ENCODE measurements at regions not wholly inside any gene's neighbourhood (a gene's known extent, or its start where the extent isn't known, plus 50 kb on each side); places are given as distances from the start of the nearest gene placed in this dataset.

- Histone ChIP-seq H3K4me3 (no peak overlapping the region), H3K27ac (no peak overlapping the region), H3K9me3 (no peaks in the 10 kb centered on the region), H3K27me3 (ENCODE audit: insufficient read depth in 3 of 3, low read length in 2 of 3) (no peaks in the 10 kb centered on the region), H3K4me1 (no peaks in the 10 kb centered on the region), H3K36me3 (ENCODE audit: insufficient read depth in 1 of 2, low read depth in 1 of 2) (no peaks in the 10 kb centered on the region)
- DNase-seq (no peak), ATAC-seq (no peak)
- WGBS, 3 donors = 77 to 81% (median 78%) methylated on average over 8 of the region's 8 CpGs
- intact Hi-C loops (cut with DNase I) = no loop called here
- TF ChIP-seq CTCF (IDR thresholded peaks at IDR 0.05) = no peak
These were observed 392.7 kb upstream of the SLC8A1 start for GRCh38 chr2:40844353-40845277.

DNA sequence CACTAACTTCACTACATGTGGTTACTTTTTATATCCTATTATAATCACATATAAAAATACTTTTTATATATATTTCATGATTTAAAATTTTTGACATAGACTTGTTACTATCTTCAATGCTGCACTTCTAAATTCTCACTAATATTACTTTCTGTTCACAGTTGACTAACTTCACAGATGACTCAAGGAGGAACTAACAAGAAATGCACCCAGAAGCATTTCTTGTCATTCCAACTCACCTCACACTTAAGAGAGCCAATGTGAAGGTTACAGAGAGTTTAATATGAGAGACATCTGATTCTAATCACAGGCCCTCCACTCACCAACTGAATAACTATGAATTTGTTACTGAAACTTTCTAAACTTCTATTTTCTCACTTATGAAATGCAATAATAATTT lies 399.8 kb upstream of the SLC8A1 start:
- no peak for TF ChIP-seq CTCF (IDR thresholded peaks at IDR 0.05)
- Histone ChIP-seq H3K27me3 (ENCODE audit: insufficient read depth in 3 of 3, low read length in 2 of 3) (no peaks in the 10 kb centered on the region), H3K4me3 (no peak overlapping the region), H3K36me3 (ENCODE audit: insufficient read depth in 1 of 2, low read depth in 1 of 2) (no peaks in the 10 kb centered on the region), H3K9me3 (no peaks in the 10 kb centered on the region), H3K4me1 (no peaks in the 10 kb centered on the region), H3K27ac (no peak overlapping the region)
- DNase-seq (no peak), ATAC-seq (no peak)
- intact Hi-C loops (cut with DNase I) = no loop called here

DNA sequence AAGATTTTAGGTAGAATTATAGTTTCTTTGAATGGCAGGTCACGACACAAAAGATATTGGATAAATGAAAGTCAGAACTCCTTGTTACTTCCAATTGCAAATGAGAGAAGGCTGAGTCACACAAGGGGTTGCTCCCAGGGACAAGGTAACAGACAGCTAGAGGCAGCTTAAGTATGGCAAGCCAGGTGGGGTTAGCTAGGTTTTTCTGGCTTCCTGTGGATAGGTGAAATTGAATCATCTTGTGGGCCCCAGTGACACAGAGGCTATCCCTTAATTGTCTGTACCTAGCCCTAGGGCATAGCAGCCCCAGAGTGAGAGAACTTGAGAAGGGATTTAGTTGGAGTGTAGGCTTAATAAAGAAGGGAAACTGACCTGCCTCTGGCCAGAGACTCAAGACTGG lies 407.7 kb upstream of the SLC8A1 start:
- intact Hi-C loops (cut with DNase I) = no loop called here
- WGBS, 3 donors = 83 to 90% (median 87%) methylated on average over 1 of the region's 1 CpG
- ATAC-seq = no peak

DNA sequence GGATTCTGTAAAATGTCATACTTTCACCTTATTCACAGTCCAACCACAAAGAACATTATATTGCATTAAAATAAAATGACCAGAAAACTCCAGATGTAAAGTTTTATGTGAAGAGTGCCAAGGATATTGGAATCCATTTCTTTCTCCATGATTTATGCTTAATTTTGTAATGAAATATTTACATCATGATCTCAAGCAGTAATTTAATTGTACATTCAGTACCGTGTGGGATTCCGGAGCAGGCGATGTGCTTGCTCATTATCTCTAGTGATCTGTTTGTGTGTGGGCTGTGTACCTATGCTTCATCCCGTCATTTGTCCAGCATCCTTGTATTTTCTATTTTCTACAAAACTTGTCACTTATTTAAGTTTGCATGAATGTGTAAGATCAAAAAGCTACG lies 415.9 kb upstream of the SLC8A1 start:
- Histone ChIP-seq H3K27me3 (ENCODE audit: insufficient read depth in 3 of 3, low read length in 2 of 3) (no peaks in the 10 kb centered on the region), H3K27ac (no peak overlapping the region), H3K4me1 (no peaks in the 10 kb centered on the region), H3K4me3 (no peak overlapping the region), H3K9me3 (no peaks in the 10 kb centered on the region), H3K36me3 (ENCODE audit: insufficient read depth in 1 of 2, low read depth in 1 of 2) (no peaks in the 10 kb centered on the region)
- ATAC-seq (no peak), DNase-seq (no peak)
- intact Hi-C loops (cut with DNase I) = no loop called here
- WGBS, 3 donors = 76 to 87% (median 86%) methylated on average over 5 of the region's 5 CpGs
- TF ChIP-seq CTCF (IDR thresholded peaks at IDR 0.05) = no peak

More for the DNA sequence above, 407.7 kb upstream of the SLC8A1 start:
- H3K36me3 ChIP-seq (ENCODE audit: insufficient read depth in 1 of 2, low read depth in 1 of 2) = no peaks in the 10 kb centered on the region
- H3K9me3 ChIP-seq = no peaks in the 10 kb centered on the region
- DNase-seq = no peak
- no peak for TF ChIP-seq CTCF (IDR thresholded peaks at IDR 0.05)
- no peak overlapping the region for H3K4me3 ChIP-seq
- no peak overlapping the region for H3K27ac ChIP-seq
- no peaks in the 10 kb centered on the region for H3K27me3 ChIP-seq (ENCODE audit: insufficient read depth in 3 of 3, low read length in 2 of 3)
- no peaks in the 10 kb centered on the region for H3K4me1 ChIP-seq

- WGBS, 3 donors = 46 to 58% (median 55%) methylated on average over 2 of the region's 2 CpGs
- no peaks in the 10 kb centered on the region for H3K27me3 ChIP-seq (ENCODE audit: insufficient read depth in 3 of 3, low read length in 2 of 3)
- DNase-seq (no peak), ATAC-seq (no peak)
- no peak for TF ChIP-seq CTCF (IDR thresholded peaks at IDR 0.05)
- no peaks in the 10 kb centered on the region for H3K9me3 ChIP-seq
- intact Hi-C loops (cut with DNase I) = no loop called here
- H3K4me3 ChIP-seq = no peak overlapping the region
- H3K27ac ChIP-seq = no peak overlapping the region
- H3K36me3 ChIP-seq (ENCODE audit: insufficient read depth in 1 of 2, low read depth in 1 of 2) = no peaks in the 10 kb centered on the region
- no peaks in the 10 kb centered on the region for H3K4me1 ChIP-seq
These were observed 420.7 kb upstream of the SLC8A1 start for GRCh38 chr2:40872580-40872979.
